Neural cell (in vitro differentiated cells): ENCODE measurements at regions not wholly inside any gene's neighbourhood (a gene's known extent, or its start where the extent isn't known, plus 50 kb on each side); places are given as distances from the start of the nearest gene placed in this dataset.

Experiments
- EP300 ChIP-seq: fragments of 450-650 bp; conservative IDR thresholded peaks from 2 replicates; pipeline ENCODE4 v1.6.1; 2014; ENCODE audit warnings: antibody characterized with exemption, mild to moderate bottlenecking, moderate library complexity; ENCODE audit not compliant: poor library complexity, severe bottlenecking
- EZH2 ChIP-seq: fragments of 200-600, 300-800 bp; shearing (Covaris generic), sonication (generic); IDR thresholded peaks from 2 replicates; pipeline ENCODE4 v1.6.1; 2014; ENCODE audit warnings: antibody characterized with exemption, low read length, borderline replicate concordance, mild to moderate bottlenecking; ENCODE audit not compliant: insufficient read depth, poor library complexity, severe bottlenecking
- POLR2AphosphoS5 ChIP-seq: IDR thresholded peaks from 2 replicates; pipeline ENCODE4 v1.6.1; 2012
- RAD21 ChIP-seq: fragments of 450-650 bp; conservative IDR thresholded peaks from 2 replicates; pipeline ENCODE4 v1.6.1; 2014; ENCODE audit warnings: antibody characterized with exemption, mild to moderate bottlenecking, moderate library complexity
- SMC3 ChIP-seq: fragments of 450-650 bp; conservative IDR thresholded peaks from 2 replicates; pipeline ENCODE4 v1.6.1; 2014; ENCODE audit warnings: antibody characterized with exemption, mild to moderate bottlenecking, moderate library complexity; ENCODE audit not compliant: poor library complexity
- TF ChIP-seq, protein P1 (sequence below): fragments of 450-650 bp; IDR thresholded peaks from 2 replicates; pipeline ENCODE4 v1.5.1; 2014; ENCODE audit warnings: antibody characterized with exemption, mild to moderate bottlenecking, moderate library complexity; ENCODE audit not compliant: poor library complexity, severe bottlenecking

DNA sequence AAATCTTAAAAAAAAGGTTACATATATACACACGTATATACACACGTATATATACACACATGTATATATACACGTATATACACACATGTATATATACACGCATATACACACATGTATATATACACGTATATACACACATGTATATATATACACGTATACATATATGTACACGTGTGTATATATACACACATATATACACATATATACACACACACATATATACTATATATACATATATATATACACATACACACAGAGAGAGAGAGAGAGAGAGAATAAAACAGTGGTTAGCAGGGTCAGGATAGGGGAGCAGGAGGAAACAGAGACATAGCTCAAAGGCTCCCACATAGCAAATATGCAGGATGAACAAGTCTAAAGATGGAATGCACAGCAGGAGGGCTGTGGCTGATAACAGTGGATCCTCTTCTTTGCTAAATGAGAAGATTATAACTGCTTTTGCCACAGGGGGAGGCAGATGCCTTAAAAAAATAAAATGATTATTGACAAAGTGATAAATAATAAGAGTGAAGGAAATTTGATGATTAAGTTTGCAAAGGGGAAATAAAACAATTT is 714.5 kb downstream of the UQCRFS1 start:
- TF ChIP-seq, protein P1, sequence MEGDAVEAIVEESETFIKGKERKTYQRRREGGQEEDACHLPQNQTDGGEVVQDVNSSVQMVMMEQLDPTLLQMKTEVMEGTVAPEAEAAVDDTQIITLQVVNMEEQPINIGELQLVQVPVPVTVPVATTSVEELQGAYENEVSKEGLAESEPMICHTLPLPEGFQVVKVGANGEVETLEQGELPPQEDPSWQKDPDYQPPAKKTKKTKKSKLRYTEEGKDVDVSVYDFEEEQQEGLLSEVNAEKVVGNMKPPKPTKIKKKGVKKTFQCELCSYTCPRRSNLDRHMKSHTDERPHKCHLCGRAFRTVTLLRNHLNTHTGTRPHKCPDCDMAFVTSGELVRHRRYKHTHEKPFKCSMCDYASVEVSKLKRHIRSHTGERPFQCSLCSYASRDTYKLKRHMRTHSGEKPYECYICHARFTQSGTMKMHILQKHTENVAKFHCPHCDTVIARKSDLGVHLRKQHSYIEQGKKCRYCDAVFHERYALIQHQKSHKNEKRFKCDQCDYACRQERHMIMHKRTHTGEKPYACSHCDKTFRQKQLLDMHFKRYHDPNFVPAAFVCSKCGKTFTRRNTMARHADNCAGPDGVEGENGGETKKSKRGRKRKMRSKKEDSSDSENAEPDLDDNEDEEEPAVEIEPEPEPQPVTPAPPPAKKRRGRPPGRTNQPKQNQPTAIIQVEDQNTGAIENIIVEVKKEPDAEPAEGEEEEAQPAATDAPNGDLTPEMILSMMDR, result no peak
- no peak for TF ChIP-seq EP300
- TF ChIP-seq SMC3, result no peak
- no peak for TF ChIP-seq POLR2AphosphoS5
- TF ChIP-seq RAD21, result no peak
- TF ChIP-seq EZH2, result no peak
